Mucosa of descending colon (tissue), 3 donors: ENCODE measurements at regions not wholly inside any gene's neighbourhood (a gene's known extent, or its start where the extent isn't known, plus 50 kb on each side); places are given as distances from the start of the nearest gene placed in this dataset.

ENCODE experiments used
- ATAC-seq: fragments of 200-7000 bp; cut with Tn5 transposase; one replicate; pipeline ENCODE4 v1.9.1; 2020; ENCODE audit warnings: mild to moderate bottlenecking, moderate library complexity
- DNase-seq, 3 donors: peaks; one replicate each; pipeline ENCODE4 v3.0.0-alpha.2; 2020
- H3K36me3 ChIP-seq: fragments of 200-600 bp; one replicate; pipeline ENCODE4 v1.8.0; 2021; ENCODE audit warnings: low read depth, mild to moderate bottlenecking
- H3K4me1 ChIP-seq: fragments of 200-600 bp; one replicate; pipeline ENCODE4 v1.8.0; 2021; ENCODE audit warnings: low read depth, mild to moderate bottlenecking
- H3K4me3 ChIP-seq: fragments of 200-600 bp; one replicate; pipeline ENCODE4 v1.8.0; 2021; ENCODE audit warnings: mild to moderate bottlenecking
- H3K9me3 ChIP-seq: fragments of 200-600 bp; one replicate; pipeline ENCODE4 v1.8.0; 2021; ENCODE audit warnings: mild to moderate bottlenecking
- intact Hi-C, 2 donors: fragments of 100-400 bp; cut with DNase I in 1 of 2; cut with micrococcal nuclease in 1 of 2; formaldehyde crosslinking; loops; one replicate each; pipeline versions ENCODE4 v1.11.0 to v1.11.1; 2022; cut with DNase I, micrococcal nuclease
- TF ChIP-seq, protein P1 (sequence below): fragments of 200-600 bp; IDR thresholded peaks from one replicate; pipeline ENCODE4 v1.8.0; 2022; ENCODE audit warnings: antibody characterized with exemption, mild to moderate bottlenecking
- donor health status: DM: no; HTN: no; CAD: no; lungs with moderate emphysema.
- donor health status: DM: no; HTN: no; CAD: no.
- donor health status: DM: no; HTN: yes; CAD: no.

DNA sequence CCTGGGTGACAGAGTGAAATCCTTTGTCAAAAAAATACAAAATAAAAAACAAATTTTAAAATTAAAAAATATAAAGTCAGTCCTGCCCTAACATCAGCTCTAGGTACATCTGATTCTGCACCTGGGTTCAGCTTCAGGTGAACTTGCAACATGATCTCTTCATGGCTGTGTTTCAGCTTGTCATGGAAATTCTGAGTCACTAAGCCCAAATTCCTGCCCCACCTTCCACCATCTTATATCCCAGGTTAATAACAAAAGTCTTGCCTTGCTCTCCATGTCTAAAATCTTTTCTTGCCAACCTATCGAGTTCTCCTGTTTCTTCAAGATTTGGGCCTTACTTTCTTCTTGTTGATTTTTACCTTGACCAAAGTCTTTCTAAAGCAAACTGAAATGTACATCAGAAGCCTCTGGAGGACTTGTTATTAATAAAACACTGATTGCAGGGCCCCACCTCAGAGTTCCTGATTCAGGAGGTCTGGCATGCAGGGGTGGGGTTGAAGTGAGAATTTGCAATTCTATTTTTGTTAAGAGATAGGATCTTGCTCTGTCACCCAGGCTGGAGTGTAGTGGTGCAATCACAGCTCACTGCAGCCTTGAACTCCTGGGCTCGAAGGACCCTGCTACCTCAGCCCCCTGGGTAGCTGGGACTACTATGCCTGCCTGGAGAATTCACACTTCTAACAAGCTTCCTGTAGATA, 125.8 kb upstream of the VCX3A start:
- TF ChIP-seq, protein P1, sequence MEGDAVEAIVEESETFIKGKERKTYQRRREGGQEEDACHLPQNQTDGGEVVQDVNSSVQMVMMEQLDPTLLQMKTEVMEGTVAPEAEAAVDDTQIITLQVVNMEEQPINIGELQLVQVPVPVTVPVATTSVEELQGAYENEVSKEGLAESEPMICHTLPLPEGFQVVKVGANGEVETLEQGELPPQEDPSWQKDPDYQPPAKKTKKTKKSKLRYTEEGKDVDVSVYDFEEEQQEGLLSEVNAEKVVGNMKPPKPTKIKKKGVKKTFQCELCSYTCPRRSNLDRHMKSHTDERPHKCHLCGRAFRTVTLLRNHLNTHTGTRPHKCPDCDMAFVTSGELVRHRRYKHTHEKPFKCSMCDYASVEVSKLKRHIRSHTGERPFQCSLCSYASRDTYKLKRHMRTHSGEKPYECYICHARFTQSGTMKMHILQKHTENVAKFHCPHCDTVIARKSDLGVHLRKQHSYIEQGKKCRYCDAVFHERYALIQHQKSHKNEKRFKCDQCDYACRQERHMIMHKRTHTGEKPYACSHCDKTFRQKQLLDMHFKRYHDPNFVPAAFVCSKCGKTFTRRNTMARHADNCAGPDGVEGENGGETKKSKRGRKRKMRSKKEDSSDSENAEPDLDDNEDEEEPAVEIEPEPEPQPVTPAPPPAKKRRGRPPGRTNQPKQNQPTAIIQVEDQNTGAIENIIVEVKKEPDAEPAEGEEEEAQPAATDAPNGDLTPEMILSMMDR, result no peak
- Histone ChIP-seq H3K36me3 (no peaks in the 10 kb centered on the region), H3K9me3 (no peaks in the 10 kb centered on the region), H3K4me1 (no peaks in the 10 kb centered on the region), H3K4me3 (no peak overlapping the region)
- intact Hi-C loops, result no loop called here
- ATAC-seq, result no peak
- DNase-seq, result no peak

DNA sequence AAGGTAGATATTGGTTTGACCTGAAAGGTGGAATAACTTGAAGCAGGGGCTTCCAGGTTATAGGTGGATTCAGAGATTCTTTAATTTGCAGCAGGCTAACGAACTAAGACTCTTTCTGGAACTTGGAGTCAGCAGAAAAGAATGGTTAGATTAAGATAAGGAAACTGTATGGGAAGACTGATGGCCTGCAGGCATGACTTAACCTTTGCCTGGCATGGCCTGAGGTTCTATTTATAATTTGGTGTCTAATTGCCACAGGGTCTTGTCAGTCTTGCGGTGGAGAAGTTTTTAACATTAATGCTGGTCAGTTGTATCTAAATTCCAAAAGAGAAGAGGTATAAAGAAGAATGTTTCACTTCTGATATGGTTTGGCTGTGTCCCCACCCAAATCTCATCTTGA, 110.3 kb upstream of the VCX3A start:
- ATAC-seq (no peak), DNase-seq (no peak)
- Histone ChIP-seq H3K9me3 (no peaks in the 10 kb centered on the region), H3K36me3 (no peaks in the 10 kb centered on the region), H3K4me1 (no peaks in the 10 kb centered on the region), H3K4me3 (no peak overlapping the region)
- intact Hi-C loops, result no loop called here
- TF ChIP-seq, protein P1, result no peak

DNA sequence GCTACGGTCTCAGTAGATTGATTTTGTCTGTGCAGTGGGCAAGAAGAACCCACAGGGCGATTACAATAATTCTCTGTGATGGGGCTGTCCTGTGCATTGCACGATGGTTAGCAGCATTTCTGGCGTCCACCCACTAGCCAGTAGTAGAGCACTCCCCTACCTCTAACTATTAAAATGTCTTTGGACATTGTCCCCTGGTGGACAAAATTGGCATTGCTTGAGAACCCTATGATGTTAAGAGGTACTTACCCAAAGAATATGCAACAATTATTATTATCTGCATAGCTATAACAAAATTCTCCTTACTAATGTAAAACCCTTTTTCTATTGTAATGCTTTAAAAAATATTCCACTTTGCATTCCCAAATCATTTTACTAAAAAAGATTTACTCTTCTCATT, 109.5 kb upstream of the VCX3A start:
- ATAC-seq, result no peak
- TF ChIP-seq, protein P1, result no peak
- Histone ChIP-seq H3K9me3 (no peaks in the 10 kb centered on the region), H3K4me3 (no peak overlapping the region), H3K4me1 (no peaks in the 10 kb centered on the region), H3K36me3 (no peaks in the 10 kb centered on the region)
- DNase-seq, result peak in 1 of 3 donors; percentile 1
- intact Hi-C loops, result no loop called here

DNA sequence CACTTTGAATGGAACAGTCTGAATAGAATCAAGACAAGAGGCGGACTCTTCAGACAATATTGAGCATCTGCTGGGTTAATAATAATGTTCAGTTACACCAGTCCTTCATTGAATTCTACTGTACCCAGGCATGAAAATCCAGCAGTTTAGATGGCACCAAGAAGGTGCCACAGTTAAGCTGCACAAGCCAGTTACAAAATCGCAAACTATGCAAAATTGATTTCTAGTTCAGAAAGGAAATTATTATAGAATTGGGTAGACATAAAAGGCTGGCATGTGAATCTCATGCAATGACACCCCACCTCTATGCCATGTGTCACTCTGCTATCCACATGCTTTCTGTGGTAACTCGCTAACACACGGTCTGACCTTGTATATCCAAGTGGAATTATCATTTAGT, 105.8 kb upstream of the VCX3A start:
- TF ChIP-seq, protein P1, result no peak
- no peaks in the 10 kb centered on the region for H3K9me3 ChIP-seq
- no peaks in the 10 kb centered on the region for H3K4me1 ChIP-seq
- ATAC-seq, result no peak
- no peak for DNase-seq
- H3K36me3 ChIP-seq, result no peaks in the 10 kb centered on the region
- H3K4me3 ChIP-seq, result no peak overlapping the region
- intact Hi-C loops, result no loop called here

DNA sequence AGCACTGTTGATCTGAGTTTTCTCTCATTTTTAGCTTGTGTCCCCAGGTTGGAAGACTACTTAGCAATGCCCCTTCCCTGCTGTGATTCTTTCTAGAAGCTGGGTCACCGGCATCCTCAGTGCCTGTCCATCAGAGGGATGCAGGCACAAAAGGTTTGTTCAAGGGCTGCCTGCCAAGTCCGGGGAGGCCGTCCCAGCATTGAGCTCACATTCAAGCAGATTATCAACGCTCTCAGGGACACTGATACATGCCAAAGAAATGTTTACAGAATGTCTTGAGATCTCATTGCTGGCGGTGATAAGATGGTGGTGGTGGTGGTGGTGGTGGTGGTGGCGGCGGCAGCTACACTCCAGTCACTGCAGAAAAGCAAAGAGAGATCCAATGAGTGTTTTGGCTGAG, 79.6 kb upstream of the VCX3A start:
- no peak for ATAC-seq
- H3K4me3 ChIP-seq, result no peak overlapping the region

More for the DNA sequence above, 79.6 kb upstream of the VCX3A start:
- no peaks in the 10 kb centered on the region for H3K9me3 ChIP-seq
- TF ChIP-seq, protein P1, result no peak
- H3K36me3 ChIP-seq, result no peaks in the 10 kb centered on the region
- DNase-seq, result no peak
- intact Hi-C loops, result no loop called here
- H3K4me1 ChIP-seq, result no peaks in the 10 kb centered on the region
